GM12878 (cell line): ENCODE measurements at regions not wholly inside any gene's neighbourhood (a gene's known extent, or its start where the extent isn't known, plus 50 kb on each side); places are given as distances from the start of the nearest gene placed in this dataset.

Experiments
- BCL11A ChIP-seq: IDR thresholded peaks from 2 replicates; pipeline ENCODE4 v1.6.1; 2011; ENCODE audit warnings: low read depth, low read length
- CBX5 ChIP-seq: sonication (generic); IDR thresholded peaks from 2 replicates; pipeline ENCODE4 v1.6.1; 2016; ENCODE audit warnings: low read depth, moderate library complexity, mild to moderate bottlenecking, inconsistent platforms
- CREB1 ChIP-seq: IDR thresholded peaks from 2 replicates; pipeline ENCODE4 v1.6.1; 2012; ENCODE audit warnings: low read depth, mild to moderate bottlenecking, inconsistent platforms
- CTCF ChIP-seq, 3 experiments: IDR thresholded peaks in 2 of 3; conservative IDR thresholded peaks in 1 of 3; 2 replicates each; pipeline ENCODE4 v1.5.1; 2011; ENCODE audit warnings: low read depth in 3 of 3, low read length in 3 of 3, mild to moderate bottlenecking in 3 of 3, control low read depth in 2 of 3, moderate library complexity in 2 of 3, inconsistent platforms in 1 of 3, mixed read lengths in 1 of 3; ENCODE audit not compliant: control insufficient read depth in 2 of 3, insufficient read depth in 1 of 3; ENCODE audit errors: extremely low read depth in 1 of 3
- ZNF24 ChIP-seq: fragments of 450-650 bp; IDR thresholded peaks from 2 replicates; pipeline ENCODE4 v1.6.1; 2017; ENCODE audit warnings: antibody characterized with exemption, mild to moderate bottlenecking

- TF ChIP-seq CREB1: no peak
- no peak for TF ChIP-seq CTCF (IDR thresholded peaks at IDR 0.05 in 2 of 3, conservative IDR thresholded peaks at IDR 0.05 in 1 of 3; ENCODE audit: control insufficient read depth in 2 of 3, extremely low read depth in 1 of 3, insufficient read depth in 1 of 3, low read depth in 3 of 3, low read length in 3 of 3)
- TF ChIP-seq BCL11A: no peak
- no peak for TF ChIP-seq ZNF24
- no peak for TF ChIP-seq CBX5
Measured at GRCh38 chr2:104574367-104574766, 279.5 kb upstream of the POU3F3 start.
